ENCODE measurements at regions not wholly inside any gene's neighbourhood (a gene's known extent, or its start where the extent isn't known, plus 50 kb on each side); places are given as distances from the start of the nearest gene placed in this dataset.
"Not testable (repeated sequence)": the region's sequence is repeated elsewhere in the genome, so short reads cannot be mapped to it uniquely, and the experiment has no call there.

GRCh38 chr11:103601225-103601846 is 435.1 kb upstream of the DDI1 start:
- TF ChIP-seq TARDBP (IDR thresholded peaks at IDR 0.05) (no peak), PKNOX1 (IDR thresholded peaks at IDR 0.05) (no peak), NFRKB (IDR thresholded peaks at IDR 0.05) (no peak), ARNT (IDR thresholded peaks at IDR 0.05) (no peak), L3MBTL2 (conservative IDR thresholded peaks at IDR 0.05) (no peak), FOXK2 (IDR thresholded peaks at IDR 0.05) (no peak), ELF4 (IDR thresholded peaks at IDR 0.05) (no peak), CTBP1 (IDR thresholded peaks at IDR 0.05; ENCODE audit: borderline replicate concordance) (no peak)
- POLR2A ChIA-PET = no interaction called here
- CTCF ChIA-PET = interaction anchor here (0.5 to 1.1 kb wide), 4 partner anchors 21 to 276 kb away, joined by 3 read pairs; no protein-coding TSS in a partner anchor

GRCh38 chr11:103602840-103603239 is 433.6 kb upstream of the DDI1 start:
- no peak for TF ChIP-seq FOXK2 (IDR thresholded peaks at IDR 0.05)
- TF ChIP-seq SUZ12 (IDR thresholded peaks at IDR 0.05) = no peak
- TF ChIP-seq TARDBP (IDR thresholded peaks at IDR 0.05) = no peak
- TF ChIP-seq SP1 (IDR thresholded peaks at IDR 0.05) = no peak
- TF ChIP-seq CTBP1 (IDR thresholded peaks at IDR 0.05; ENCODE audit: borderline replicate concordance) = no peak
- TF ChIP-seq L3MBTL2 (conservative IDR thresholded peaks at IDR 0.05) = no peak
- no peak for TF ChIP-seq ARNT (IDR thresholded peaks at IDR 0.05)
- TF ChIP-seq ELF4 (IDR thresholded peaks at IDR 0.05) = no peak
- TF ChIP-seq BHLHE40 (IDR thresholded peaks at IDR 0.05; ENCODE audit: borderline replicate concordance) = no peak
- TF ChIP-seq PKNOX1 (IDR thresholded peaks at IDR 0.05) = no peak
- no peak for TF ChIP-seq NFRKB (IDR thresholded peaks at IDR 0.05)
- ChIA-PET POLR2A (no interaction called here), CTCF (no interaction called here)
- DNase-seq (ENCODE audit: extremely low spot score) = no peak

More at GRCh38 chr11:103601225-103601846, 435.1 kb upstream of the DDI1 start:
- DNase-seq (ENCODE audit: extremely low spot score) = peak; percentile 68

- no peak for DNase-seq (ENCODE audit: extremely low spot score)
- ChIA-PET POLR2A (no interaction called here), CTCF (no interaction called here)
- TF ChIP-seq SUZ12 (IDR thresholded peaks at IDR 0.05) (no peak), ZNF384 (IDR thresholded peaks at IDR 0.05) (no peak), ELF4 (IDR thresholded peaks at IDR 0.05) (no peak), SP1 (IDR thresholded peaks at IDR 0.05) (no peak), TARDBP (IDR thresholded peaks at IDR 0.05) (no peak), NFRKB (IDR thresholded peaks at IDR 0.05) (no peak), BHLHE40 (IDR thresholded peaks at IDR 0.05; ENCODE audit: borderline replicate concordance) (no peak)
Observed at GRCh38 chr11:103604310-103604709, 432.1 kb upstream of the DDI1 start.

- ChIA-PET POLR2A (no interaction called here), CTCF (no interaction called here)
- TF ChIP-seq ARNT (IDR thresholded peaks at IDR 0.05) (no peak), CTBP1 (IDR thresholded peaks at IDR 0.05; ENCODE audit: borderline replicate concordance) (no peak), NFRKB (IDR thresholded peaks at IDR 0.05) (no peak), LEF1 (IDR thresholded peaks at IDR 0.05; ENCODE audit: borderline replicate concordance) (no peak), TARDBP (IDR thresholded peaks at IDR 0.05) (no peak), SP1 (IDR thresholded peaks at IDR 0.05) (no peak), SUZ12 (IDR thresholded peaks at IDR 0.05) (no peak), BHLHE40 (IDR thresholded peaks at IDR 0.05; ENCODE audit: borderline replicate concordance) (no peak), ELF4 (IDR thresholded peaks at IDR 0.05) (no peak), FOXK2 (IDR thresholded peaks at IDR 0.05) (no peak), HDGF (IDR thresholded peaks at IDR 0.05; ENCODE audit: borderline replicate concordance) (no peak)
- no peak for DNase-seq (ENCODE audit: extremely low spot score)
Observed at GRCh38 chr11:103608566-103608965, 427.9 kb upstream of the DDI1 start.

- DNase-seq (ENCODE audit: extremely low spot score) = peak; percentile 30
- ChIA-PET CTCF (no interaction called here), POLR2A (no interaction called here)
- TF ChIP-seq CTBP1 (IDR thresholded peaks at IDR 0.05; ENCODE audit: borderline replicate concordance) (no peak), TARDBP (IDR thresholded peaks at IDR 0.05) (no peak), PKNOX1 (IDR thresholded peaks at IDR 0.05) (no peak), ZNF384 (IDR thresholded peaks at IDR 0.05) (no peak), LEF1 (IDR thresholded peaks at IDR 0.05; ENCODE audit: borderline replicate concordance) (no peak), HDGF (IDR thresholded peaks at IDR 0.05; ENCODE audit: borderline replicate concordance) (no peak), SUZ12 (IDR thresholded peaks at IDR 0.05) (no peak), ELF4 (IDR thresholded peaks at IDR 0.05) (no peak), NFRKB (IDR thresholded peaks at IDR 0.05) (no peak), SP1 (IDR thresholded peaks at IDR 0.05) (no peak), FOXK2 (IDR thresholded peaks at IDR 0.05) (no peak), BHLHE40 (IDR thresholded peaks at IDR 0.05; ENCODE audit: borderline replicate concordance) (no peak), L3MBTL2 (conservative IDR thresholded peaks at IDR 0.05) (no peak), FOXA1 (IDR thresholded peaks at IDR 0.05) (no peak), ARNT (IDR thresholded peaks at IDR 0.05) (no peak)
Observed at GRCh38 chr11:103609117-103610066, 427.0 kb upstream of the DDI1 start.

- POLR2A ChIA-PET = no interaction called here
- no peak for DNase-seq (ENCODE audit: extremely low spot score)
- CTCF ChIA-PET = no interaction called here
- TF ChIP-seq CTBP1 (IDR thresholded peaks at IDR 0.05; ENCODE audit: borderline replicate concordance) (no peak), SUZ12 (IDR thresholded peaks at IDR 0.05) (no peak), TARDBP (IDR thresholded peaks at IDR 0.05) (no peak), FOXK2 (IDR thresholded peaks at IDR 0.05) (no peak), ZNF384 (IDR thresholded peaks at IDR 0.05) (no peak), FOXM1 (IDR thresholded peaks at IDR 0.05; ENCODE audit: borderline replicate concordance) (no peak), PKNOX1 (IDR thresholded peaks at IDR 0.05) (no peak), BHLHE40 (IDR thresholded peaks at IDR 0.05; ENCODE audit: borderline replicate concordance) (no peak), SP1 (IDR thresholded peaks at IDR 0.05) (no peak), LEF1 (IDR thresholded peaks at IDR 0.05; ENCODE audit: borderline replicate concordance) (no peak)
Observed at GRCh38 chr11:103610435-103610834, 426.0 kb upstream of the DDI1 start.

- DNase-seq (ENCODE audit: extremely low spot score); POLR2A ChIA-PET; CTCF ChIA-PET: not testable (repeated sequence)
Observed at GRCh38 chr11:103611526-103612260, 424.7 kb upstream of the DDI1 start.

GRCh38 chr11:103612451-103612850 is 424.0 kb upstream of the DDI1 start:
- DNase-seq (ENCODE audit: extremely low spot score); CTCF ChIA-PET; POLR2A ChIA-PET: not testable (repeated sequence)

- CTCF ChIA-PET; POLR2A ChIA-PET; DNase-seq (ENCODE audit: extremely low spot score): not testable (repeated sequence)
Observed at GRCh38 chr11:103616586-103616985, 419.9 kb upstream of the DDI1 start.
